ENCODE measurements at regions not wholly inside any gene's neighbourhood (a gene's known extent, or its start where the extent isn't known, plus 50 kb on each side); places are given as distances from the start of the nearest gene placed in this dataset.
A peak's percentile ranks its signal among the peaks of the same experiment; 100 is the strongest.

- no peak overlapping the region for H3K27ac ChIP-seq (replicated peaks)
- H3K4me3 ChIP-seq, result no peak overlapping the region
- DNase-seq, result no peak
- intact Hi-C loops (cut with micrococcal nuclease), result loop anchor here (5.0 to 10.0 kb wide), 2 partner anchors 65 to 442 kb away; partner anchors contain the start of gene MAP3K4
- H3K9me3 ChIP-seq (replicated peaks), result no peaks in the 10 kb centered on the region
- TF ChIP-seq, protein P1, sequence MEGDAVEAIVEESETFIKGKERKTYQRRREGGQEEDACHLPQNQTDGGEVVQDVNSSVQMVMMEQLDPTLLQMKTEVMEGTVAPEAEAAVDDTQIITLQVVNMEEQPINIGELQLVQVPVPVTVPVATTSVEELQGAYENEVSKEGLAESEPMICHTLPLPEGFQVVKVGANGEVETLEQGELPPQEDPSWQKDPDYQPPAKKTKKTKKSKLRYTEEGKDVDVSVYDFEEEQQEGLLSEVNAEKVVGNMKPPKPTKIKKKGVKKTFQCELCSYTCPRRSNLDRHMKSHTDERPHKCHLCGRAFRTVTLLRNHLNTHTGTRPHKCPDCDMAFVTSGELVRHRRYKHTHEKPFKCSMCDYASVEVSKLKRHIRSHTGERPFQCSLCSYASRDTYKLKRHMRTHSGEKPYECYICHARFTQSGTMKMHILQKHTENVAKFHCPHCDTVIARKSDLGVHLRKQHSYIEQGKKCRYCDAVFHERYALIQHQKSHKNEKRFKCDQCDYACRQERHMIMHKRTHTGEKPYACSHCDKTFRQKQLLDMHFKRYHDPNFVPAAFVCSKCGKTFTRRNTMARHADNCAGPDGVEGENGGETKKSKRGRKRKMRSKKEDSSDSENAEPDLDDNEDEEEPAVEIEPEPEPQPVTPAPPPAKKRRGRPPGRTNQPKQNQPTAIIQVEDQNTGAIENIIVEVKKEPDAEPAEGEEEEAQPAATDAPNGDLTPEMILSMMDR (IDR thresholded peaks at IDR 0.05; ENCODE audit: borderline replicate concordance), result no peak
- H3K36me3 ChIP-seq, result no peaks in the 10 kb centered on the region
- peaks cover 11% of the 10 kb centered on the region for H3K4me1 ChIP-seq
- peaks cover 27% of the 10 kb centered on the region for H3K27me3 ChIP-seq (ENCODE audit: low read depth)
Measured at GRCh38 chr6:160929831-160930230, 61.7 kb upstream of the MAP3K4 start.

- intact Hi-C loops (cut with micrococcal nuclease), result loop anchor here (5.0 to 10.0 kb wide), 2 partner anchors 64 to 442 kb away; partner anchors contain the start of gene MAP3K4
- no peak overlapping the region for H3K27ac ChIP-seq (replicated peaks)
- peak; percentile 76 for DNase-seq
- H3K4me1 ChIP-seq, result peaks cover 11% of the 10 kb centered on the region
- H3K9me3 ChIP-seq (replicated peaks), result peaks cover 4% of the 10 kb centered on the region
- H3K27me3 ChIP-seq (ENCODE audit: low read depth), result peaks cover 19% of the 10 kb centered on the region
- H3K36me3 ChIP-seq, result no peaks in the 10 kb centered on the region
- H3K4me3 ChIP-seq, result peak overlapping the region; percentile 73
- TF ChIP-seq, protein P1 (IDR thresholded peaks at IDR 0.05; ENCODE audit: borderline replicate concordance), result peak; percentile 91
Measured at GRCh38 chr6:160930547-160931377, 60.8 kb upstream of the MAP3K4 start.

DNA sequence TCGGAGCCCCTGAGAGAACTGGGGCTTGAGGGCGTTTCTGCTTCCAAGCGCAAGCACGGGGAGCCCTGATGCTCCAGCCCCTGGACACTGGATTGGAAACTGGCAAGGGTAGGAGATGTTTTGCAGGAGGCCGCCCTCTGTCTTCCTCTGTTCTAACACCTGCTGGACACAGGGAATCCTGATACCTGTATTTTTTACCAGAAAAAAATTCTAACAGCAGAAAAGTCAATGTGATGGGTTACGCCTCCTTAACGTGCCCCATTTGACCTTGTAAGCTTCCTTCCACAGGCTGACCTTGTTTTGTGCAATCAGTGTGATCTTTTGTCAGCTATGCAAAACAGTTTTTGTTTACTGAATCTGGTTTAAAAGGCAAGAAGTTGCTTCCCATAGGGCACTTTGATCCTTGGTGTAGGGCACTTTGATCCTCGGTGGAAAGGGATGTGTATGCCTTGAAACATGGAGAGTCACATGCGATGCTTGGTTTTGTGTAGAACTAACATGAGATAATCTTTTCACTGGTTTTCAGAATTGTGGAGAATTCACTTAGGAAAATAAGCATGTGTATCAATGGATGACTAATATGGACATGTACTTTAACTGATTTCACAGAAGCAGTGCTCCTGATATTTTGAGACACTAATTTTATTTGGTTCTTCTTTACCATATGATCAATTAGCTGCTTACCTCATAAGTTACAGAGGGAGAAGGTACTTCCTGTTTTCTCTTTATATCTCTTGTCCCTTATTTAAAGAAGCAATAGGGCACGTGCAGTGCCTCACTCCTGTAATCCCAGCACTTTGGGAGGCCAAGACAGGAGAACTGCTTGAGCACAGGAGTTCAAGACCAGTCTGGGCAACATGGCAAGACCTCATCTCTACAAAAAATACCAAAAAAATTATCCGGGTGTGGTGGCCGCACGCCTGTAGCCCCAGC is 59.9 kb upstream of the MAP3K4 start:
- peak overlapping the region; percentile 73 for H3K4me3 ChIP-seq
- peaks cover 12% of the 10 kb centered on the region for H3K27me3 ChIP-seq (ENCODE audit: low read depth)
- intact Hi-C loops (cut with micrococcal nuclease), result loop anchor here (5.0 to 10.0 kb wide), 2 partner anchors 63 to 441 kb away; partner anchors contain the start of gene MAP3K4
- DNase-seq, result no peak
- H3K36me3 ChIP-seq, result no peaks in the 10 kb centered on the region
- H3K4me1 ChIP-seq, result peaks cover 11% of the 10 kb centered on the region
- TF ChIP-seq, protein P1 (IDR thresholded peaks at IDR 0.05; ENCODE audit: borderline replicate concordance), result no peak
- H3K9me3 ChIP-seq (replicated peaks), result peaks cover 4% of the 10 kb centered on the region
- no peak overlapping the region for H3K27ac ChIP-seq (replicated peaks)

DNA sequence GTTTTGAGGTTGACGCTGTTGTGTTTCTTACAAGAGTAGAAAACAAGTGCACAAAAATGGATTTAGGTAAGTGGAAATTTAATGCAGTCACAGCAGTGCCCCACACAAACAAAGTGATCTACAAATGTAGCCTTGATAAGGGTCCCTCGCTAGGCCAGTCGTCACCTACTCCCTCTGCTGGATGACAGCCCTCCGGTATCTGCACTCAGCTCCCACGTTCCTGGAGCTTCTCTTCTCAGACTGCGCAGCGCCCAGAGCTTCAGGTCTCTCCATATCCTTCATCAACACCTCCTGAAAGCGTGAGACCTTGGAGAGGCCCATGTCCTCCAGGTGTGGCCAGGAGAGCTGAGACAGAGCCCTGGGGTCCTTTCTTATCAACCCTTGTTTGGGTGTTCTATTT is 58.3 kb upstream of the MAP3K4 start:
- Histone ChIP-seq H3K4me1 (peaks cover 11% of the 10 kb centered on the region), H3K27ac (replicated peaks) (peak overlapping the region; percentile 39), H3K4me3 (no peak overlapping the region), H3K9me3 (replicated peaks) (peaks cover 4% of the 10 kb centered on the region), H3K27me3 (ENCODE audit: low read depth) (peaks cover 12% of the 10 kb centered on the region), H3K36me3 (no peaks in the 10 kb centered on the region)
- intact Hi-C loops (cut with micrococcal nuclease), result loop anchor here (5.0 to 10.0 kb wide), 2 partner anchors 62 to 439 kb away; partner anchors contain the start of gene MAP3K4
- peak; percentile 28 for DNase-seq
- TF ChIP-seq, protein P1 (IDR thresholded peaks at IDR 0.05; ENCODE audit: borderline replicate concordance), result peak; percentile 55

DNA sequence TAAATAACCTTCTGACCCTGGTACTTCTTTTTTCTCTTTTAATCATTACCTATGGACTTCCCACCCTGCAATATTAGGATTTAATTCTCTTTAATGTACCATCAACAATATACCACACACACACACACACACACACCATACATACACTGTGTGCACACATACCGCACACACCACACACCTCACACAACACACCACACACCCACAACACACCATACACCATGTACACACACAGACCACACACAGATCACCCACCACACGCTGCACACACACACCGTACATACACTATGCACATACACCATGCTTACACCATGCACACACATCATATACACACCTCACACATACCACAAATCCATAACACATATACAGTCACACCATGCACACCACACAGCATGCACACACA is 57.4 kb upstream of the MAP3K4 start:
- Histone ChIP-seq H3K27ac (replicated peaks) (no peak overlapping the region), H3K36me3 (no peaks in the 10 kb centered on the region), H3K4me3 (no peak overlapping the region), H3K9me3 (replicated peaks) (peaks cover 8% of the 10 kb centered on the region), H3K27me3 (ENCODE audit: low read depth) (peaks cover 12% of the 10 kb centered on the region), H3K4me1 (peaks cover 11% of the 10 kb centered on the region)
- TF ChIP-seq, protein P1 (IDR thresholded peaks at IDR 0.05; ENCODE audit: borderline replicate concordance), result no peak
- intact Hi-C loops (cut with micrococcal nuclease), result loop anchor here (5.0 to 10.0 kb wide), 2 partner anchors 61 to 438 kb away; partner anchors contain the start of gene MAP3K4
- DNase-seq, result no peak

Data from left ventricle myocardium inferior (tissue), 1 donor.